Transverse colon (tissue), 3 donors: ENCODE measurements at regions not wholly inside any gene's neighbourhood (a gene's known extent, or its start where the extent isn't known, plus 50 kb on each side); places are given as distances from the start of the nearest gene placed in this dataset.

Source experiments
- CTCF ChIP-seq, 5 experiments: fragments of 200-600 bp in 3 of 5; fragments of 450-650 bp in 2 of 5; sonication (generic) in 3 of 5; IDR thresholded peaks; 1 replicate in 2 of 5; 2 replicates in 3 of 5; pipeline ENCODE4 v1.5.1; 2016 to 2017; ENCODE audit warnings: antibody characterized with exemption in 5 of 5, inconsistent platforms in 3 of 5, mild to moderate bottlenecking in 2 of 5, moderate library complexity in 1 of 5
- POLR2A ChIP-seq: fragments of 450-650 bp; IDR thresholded peaks from one replicate; pipeline ENCODE4 v1.6.1; 2016; ENCODE audit warnings: antibody characterized with exemption, mild to moderate bottlenecking, moderate library complexity

- TF ChIP-seq POLR2A: no peak
- no peak for TF ChIP-seq CTCF (IDR thresholded peaks at IDR 0.05)
Observed at GRCh38 chr1:163459539-163459938, 137.8 kb downstream of the NUF2 start.
